Activated naive CD8-positive, alpha-beta T cell treated with anti-CD3 and anti-CD28 coated beads, Interleukin-2, amount 10 ng/mL, durations not matched to agents 7 days and 5 days (primary cell): ENCODE measurements at regions not wholly inside any gene's neighbourhood (a gene's known extent, or its start where the extent isn't known, plus 50 kb on each side); places are given as distances from the start of the nearest gene placed in this dataset.

Experiments
- ATAC-seq: fragments of 150-1000 bp; cut with Tn5 transposase; one replicate; pipeline ENCODE4 v1.10.0; 2021; ENCODE audit warnings: low read depth, moderate library complexity
- POLR2A ChIA-PET: fragments of 350-600 bp; sonication (Branson Sonifier 250); formaldehyde crosslinking; loops from one replicate; lab custom pipeline; 2021; ENCODE audit warnings: antibody characterized with exemption; lab: Charles Lee
- DNase-seq: peaks from one replicate; pipeline ENCODE4 v3.0.0; 2021
- H3K27ac Mint-ChIP-seq: one replicate; pipeline ENCODE4 v1.8.0; 2022; ENCODE audit warnings: mild to moderate bottlenecking, mixed read lengths
- H3K27me3 Mint-ChIP-seq: one replicate; pipeline ENCODE4 v1.8.0; 2022; ENCODE audit warnings: mild to moderate bottlenecking, moderate library complexity, mixed read lengths
- H3K36me3 Mint-ChIP-seq: one replicate; pipeline ENCODE4 v1.8.0; 2021; ENCODE audit warnings: mild to moderate bottlenecking, mixed read lengths
- H3K4me1 Mint-ChIP-seq: one replicate; pipeline ENCODE4 v1.8.0; 2021; ENCODE audit warnings: mixed read lengths
- H3K4me3 Mint-ChIP-seq: one replicate; pipeline ENCODE4 v1.8.0; 2022; ENCODE audit warnings: mild to moderate bottlenecking, moderate library complexity, mixed read lengths
- H3K9me3 Mint-ChIP-seq: one replicate; pipeline ENCODE4 v1.8.0; 2021; ENCODE audit warnings: mixed read lengths

- no peak overlapping the region for H3K4me3 Mint-ChIP-seq
- POLR2A ChIA-PET, result no interaction called here
Observed at GRCh38 chr2:60092781-60093180, 460.7 kb downstream of the BCL11A start.

GRCh38 chr2:60091894-60092293 lies 461.6 kb downstream of the BCL11A start:
- Mint-ChIP-seq H3K4me3 (no peak overlapping the region), H3K27ac (no peak overlapping the region), H3K4me1 (no peaks in the 10 kb centered on the region), H3K36me3 (no peaks in the 10 kb centered on the region), H3K27me3 (peaks cover 5% of the 10 kb centered on the region), H3K9me3 (no peaks in the 10 kb centered on the region)
- POLR2A ChIA-PET, result no interaction called here
- ATAC-seq, result no peak
- DNase-seq, result no peak

More at GRCh38 chr2:60092781-60093180, 460.7 kb downstream of the BCL11A start:
- Mint-ChIP-seq H3K36me3 (no peaks in the 10 kb centered on the region), H3K9me3 (no peaks in the 10 kb centered on the region), H3K27ac (no peak overlapping the region), H3K27me3 (peaks cover 5% of the 10 kb centered on the region), H3K4me1 (no peaks in the 10 kb centered on the region)
- no peak for ATAC-seq
- no peak for DNase-seq

GRCh38 chr2:60091266-60091665 lies 462.2 kb downstream of the BCL11A start:
- ATAC-seq, result no peak
- POLR2A ChIA-PET, result no interaction called here

GRCh38 chr2:60079562-60079961 lies 473.9 kb downstream of the BCL11A start:
- Mint-ChIP-seq H3K4me3 (no peak overlapping the region), H3K27ac (no peak overlapping the region), H3K27me3 (no peaks in the 10 kb centered on the region), H3K4me1 (no peaks in the 10 kb centered on the region), H3K9me3 (peaks cover 2% of the 10 kb centered on the region), H3K36me3 (no peaks in the 10 kb centered on the region)
- ATAC-seq (no peak), DNase-seq (no peak)
- POLR2A ChIA-PET, result no interaction called here

More at GRCh38 chr2:60091266-60091665, 462.2 kb downstream of the BCL11A start:
- no peaks in the 10 kb centered on the region for H3K36me3 Mint-ChIP-seq
- H3K4me3 Mint-ChIP-seq, result no peak overlapping the region
- no peaks in the 10 kb centered on the region for H3K4me1 Mint-ChIP-seq
- no peaks in the 10 kb centered on the region for H3K9me3 Mint-ChIP-seq
- DNase-seq, result no peak
- H3K27ac Mint-ChIP-seq, result no peak overlapping the region
- peaks cover 5% of the 10 kb centered on the region for H3K27me3 Mint-ChIP-seq

GRCh38 chr2:60075048-60075447 lies 478.4 kb downstream of the BCL11A start:
- Mint-ChIP-seq H3K4me1 (no peaks in the 10 kb centered on the region), H3K36me3 (no peaks in the 10 kb centered on the region), H3K9me3 (no peaks in the 10 kb centered on the region), H3K4me3 (no peak overlapping the region), H3K27me3 (peaks cover 4% of the 10 kb centered on the region), H3K27ac (no peak overlapping the region)
- no peak for ATAC-seq
- no peak for DNase-seq
- POLR2A ChIA-PET, result no interaction called here

GRCh38 chr2:60073201-60073600 lies 480.3 kb downstream of the BCL11A start:
- H3K36me3 Mint-ChIP-seq, result no peaks in the 10 kb centered on the region
- no peaks in the 10 kb centered on the region for H3K9me3 Mint-ChIP-seq
- no peak for ATAC-seq
- no peak overlapping the region for H3K4me3 Mint-ChIP-seq
- peaks cover 7% of the 10 kb centered on the region for H3K27me3 Mint-ChIP-seq
- POLR2A ChIA-PET, result no interaction called here
- no peak for DNase-seq
- H3K27ac Mint-ChIP-seq, result no peak overlapping the region
- H3K4me1 Mint-ChIP-seq, result no peaks in the 10 kb centered on the region

- Mint-ChIP-seq H3K36me3 (no peaks in the 10 kb centered on the region), H3K27ac (no peak overlapping the region), H3K9me3 (no peaks in the 10 kb centered on the region), H3K4me1 (no peaks in the 10 kb centered on the region), H3K4me3 (no peak overlapping the region), H3K27me3 (peaks cover 7% of the 10 kb centered on the region)
- DNase-seq, result no peak
- no peak for ATAC-seq
- POLR2A ChIA-PET, result no interaction called here
Observed at GRCh38 chr2:60072609-60073008, 480.8 kb downstream of the BCL11A start.

DNA sequence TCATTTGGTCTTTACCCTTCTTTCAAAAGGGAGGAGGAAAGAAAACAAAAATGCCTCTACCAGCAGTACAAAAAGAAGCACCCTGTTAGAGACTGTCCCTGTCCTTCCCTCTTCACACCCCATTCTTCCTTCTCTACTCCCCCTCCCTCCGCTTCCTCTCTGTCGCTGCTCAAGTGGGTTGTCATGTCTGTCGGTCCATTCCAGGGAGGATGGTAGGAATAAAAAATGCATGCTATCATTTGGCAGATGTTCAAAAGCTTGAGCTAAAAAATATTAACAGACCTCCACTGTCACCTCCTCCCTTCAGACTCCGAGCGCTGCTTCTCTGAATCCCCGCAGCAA lies 482.0 kb downstream of the BCL11A start:
- Mint-ChIP-seq H3K4me3 (no peak overlapping the region), H3K27me3 (peaks cover 7% of the 10 kb centered on the region)
- POLR2A ChIA-PET, result no interaction called here

GRCh38 chr2:60070736-60071489 lies 482.5 kb downstream of the BCL11A start:
- DNase-seq (no peak), ATAC-seq (no peak)
- no peaks in the 10 kb centered on the region for H3K9me3 Mint-ChIP-seq
- H3K27ac Mint-ChIP-seq, result no peak overlapping the region
- H3K4me1 Mint-ChIP-seq, result no peaks in the 10 kb centered on the region
- POLR2A ChIA-PET, result no interaction called here
- H3K36me3 Mint-ChIP-seq, result no peaks in the 10 kb centered on the region
- peaks cover 7% of the 10 kb centered on the region for H3K27me3 Mint-ChIP-seq
- no peak overlapping the region for H3K4me3 Mint-ChIP-seq

More for the DNA sequence above, 482.0 kb downstream of the BCL11A start:
- H3K4me1 Mint-ChIP-seq, result no peaks in the 10 kb centered on the region
- H3K36me3 Mint-ChIP-seq, result no peaks in the 10 kb centered on the region
- H3K9me3 Mint-ChIP-seq, result no peaks in the 10 kb centered on the region
- DNase-seq (no peak), ATAC-seq (no peak)
- H3K27ac Mint-ChIP-seq, result no peak overlapping the region

DNA sequence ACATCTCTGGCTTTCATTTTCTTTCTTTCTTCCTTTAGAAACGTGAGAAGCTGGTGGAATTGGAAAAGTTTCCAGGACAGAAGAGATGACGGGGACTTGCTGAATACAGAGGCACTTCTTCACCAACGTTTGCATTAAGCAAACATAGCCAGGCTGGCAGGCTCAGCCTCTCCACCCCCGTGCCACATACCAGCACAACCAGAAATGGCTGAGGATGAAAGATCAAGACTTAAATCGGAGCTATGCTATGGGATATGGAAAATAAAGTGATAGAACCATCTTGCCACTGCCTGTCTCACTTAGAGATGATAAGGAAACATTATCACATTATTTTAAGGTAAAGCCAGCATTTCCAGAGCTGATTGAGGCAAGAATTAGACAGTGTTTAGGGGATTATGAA lies 483.3 kb downstream of the BCL11A start:
- POLR2A ChIA-PET, result no interaction called here
- ATAC-seq (no peak), DNase-seq (no peak)
- H3K9me3 Mint-ChIP-seq, result no peaks in the 10 kb centered on the region
- H3K27me3 Mint-ChIP-seq, result peaks cover 7% of the 10 kb centered on the region
- no peaks in the 10 kb centered on the region for H3K36me3 Mint-ChIP-seq
- H3K27ac Mint-ChIP-seq, result no peak overlapping the region
- no peaks in the 10 kb centered on the region for H3K4me1 Mint-ChIP-seq
- no peak overlapping the region for H3K4me3 Mint-ChIP-seq

- H3K36me3 Mint-ChIP-seq, result no peaks in the 10 kb centered on the region
- no peak for DNase-seq
- H3K27ac Mint-ChIP-seq, result no peak overlapping the region
- POLR2A ChIA-PET, result no interaction called here
- no peak overlapping the region for H3K4me3 Mint-ChIP-seq
- no peaks in the 10 kb centered on the region for H3K4me1 Mint-ChIP-seq
- peaks cover 7% of the 10 kb centered on the region for H3K27me3 Mint-ChIP-seq
- ATAC-seq, result no peak
- no peaks in the 10 kb centered on the region for H3K9me3 Mint-ChIP-seq
Observed at GRCh38 chr2:60068755-60069154, 484.7 kb downstream of the BCL11A start.

- no peak overlapping the region for H3K4me3 Mint-ChIP-seq
- peaks cover 7% of the 10 kb centered on the region for H3K27me3 Mint-ChIP-seq
- no peaks in the 10 kb centered on the region for H3K4me1 Mint-ChIP-seq
- no peak for ATAC-seq
- H3K9me3 Mint-ChIP-seq, result no peaks in the 10 kb centered on the region
- H3K36me3 Mint-ChIP-seq, result no peaks in the 10 kb centered on the region
- DNase-seq, result no peak
- H3K27ac Mint-ChIP-seq, result no peak overlapping the region
- POLR2A ChIA-PET, result no interaction called here
Observed at GRCh38 chr2:60067006-60067405, 486.4 kb downstream of the BCL11A start.

DNA sequence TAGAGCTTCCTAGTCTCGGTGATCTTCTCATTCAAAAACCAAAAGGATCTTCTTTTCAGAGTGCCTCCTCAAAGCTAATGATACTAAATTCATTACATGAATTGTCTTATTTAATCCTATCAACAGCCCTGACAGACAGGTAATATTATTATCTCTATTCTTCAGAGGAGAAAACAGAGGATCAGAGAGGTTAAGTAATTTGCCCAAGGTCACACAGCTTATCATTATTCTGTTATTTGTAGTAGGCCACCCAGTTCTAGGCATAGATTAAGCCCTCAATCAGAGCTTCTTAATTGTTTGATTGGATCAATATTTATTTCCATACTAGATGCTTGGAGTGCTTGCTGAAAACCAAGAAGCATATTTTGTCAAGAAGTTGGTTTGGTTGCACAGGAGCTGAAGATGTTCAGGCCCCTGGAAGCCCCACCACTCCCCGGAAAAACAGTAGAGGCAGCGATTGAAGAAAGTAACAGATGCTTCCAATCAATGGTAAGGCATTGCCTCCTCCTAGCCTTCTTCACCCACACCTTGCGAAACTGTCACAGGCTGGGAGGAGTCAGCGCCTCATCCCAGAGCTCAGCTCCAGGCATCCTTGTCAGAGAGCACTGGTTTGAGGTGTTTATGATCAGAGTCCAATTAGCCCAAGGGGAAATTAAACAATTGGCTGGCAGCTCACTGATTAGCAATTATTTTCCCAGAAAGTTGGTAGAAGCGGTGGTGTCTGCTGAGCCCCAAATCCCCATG lies 487.2 kb downstream of the BCL11A start:
- Mint-ChIP-seq H3K27me3 (peaks cover 7% of the 10 kb centered on the region), H3K4me3 (no peak overlapping the region), H3K36me3 (no peaks in the 10 kb centered on the region), H3K27ac (no peak overlapping the region), H3K4me1 (no peaks in the 10 kb centered on the region), H3K9me3 (no peaks in the 10 kb centered on the region)
- no peak for ATAC-seq
- DNase-seq, result no peak
- POLR2A ChIA-PET, result no interaction called here
